ENCODE measurements at regions not wholly inside any gene's neighbourhood (a gene's known extent, or its start where the extent isn't known, plus 50 kb on each side); places are given as distances from the start of the nearest gene placed in this dataset.

GRCh38 chr6:7034055-7034454 lies 73.7 kb upstream of the RREB1 start:
- no peak overlapping the region for H3K27ac Mint-ChIP-seq
- peaks cover 0 to 3% of the 10 kb centered on the region in 2 donors for H3K4me1 Mint-ChIP-seq

GRCh38 chr6:7035837-7036249 lies 71.9 kb upstream of the RREB1 start:
- ATAC-seq (replicated peaks) = no peak
- no peak for DNase-seq
- Mint-ChIP-seq H3K9me3 (no peaks in the 10 kb centered on the region), H3K27ac (no peak overlapping the region), H3K36me3 (peaks cover 0 to 1% of the 10 kb centered on the region in 2 donors), H3K27me3 (peaks cover 0 to 4% of the 10 kb centered on the region in 2 donors), H3K4me3 (no peak overlapping the region), H3K4me1 (peaks cover 0 to 7% of the 10 kb centered on the region in 2 donors)

More at GRCh38 chr6:7034055-7034454, 73.7 kb upstream of the RREB1 start:
- peaks cover 0 to 4% of the 10 kb centered on the region in 2 donors for H3K27me3 Mint-ChIP-seq
- no peak overlapping the region for H3K4me3 Mint-ChIP-seq
- H3K36me3 Mint-ChIP-seq = peaks cover 0 to 1% of the 10 kb centered on the region in 2 donors
- DNase-seq (no peak), ATAC-seq (replicated peaks) (no peak)
- no peaks in the 10 kb centered on the region for H3K9me3 Mint-ChIP-seq

- no peaks in the 10 kb centered on the region for H3K36me3 Mint-ChIP-seq
- H3K9me3 Mint-ChIP-seq = no peaks in the 10 kb centered on the region
- H3K4me1 Mint-ChIP-seq = peaks cover 20 to 23% of the 10 kb centered on the region in 2 donors
- ATAC-seq (replicated peaks) = peak; percentile 96 to 98
- no peaks in the 10 kb centered on the region for H3K27me3 Mint-ChIP-seq
- DNase-seq = peak; percentile 24
- peak overlapping the region; percentile 46 to 63 for H3K4me3 Mint-ChIP-seq
- peak overlapping the region; percentile 92 for H3K27ac Mint-ChIP-seq
Observed at GRCh38 chr6:7041511-7042026, 66.2 kb upstream of the RREB1 start.

GRCh38 chr6:7042056-7042653 lies 65.6 kb upstream of the RREB1 start:
- no peaks in the 10 kb centered on the region for H3K9me3 Mint-ChIP-seq
- H3K27ac Mint-ChIP-seq = peak overlapping the region; percentile 92
- H3K4me3 Mint-ChIP-seq = peak overlapping the region; percentile 46 to 63
- H3K36me3 Mint-ChIP-seq = no peaks in the 10 kb centered on the region
- no peak for DNase-seq
- peaks cover 23 to 24% of the 10 kb centered on the region in 2 donors for H3K4me1 Mint-ChIP-seq
- ATAC-seq (replicated peaks) = peak in 1 of 2 donors; percentile 5
- H3K27me3 Mint-ChIP-seq = no peaks in the 10 kb centered on the region

GRCh38 chr6:7042654-7043545 lies 64.9 kb upstream of the RREB1 start:
- Mint-ChIP-seq H3K9me3 (no peaks in the 10 kb centered on the region), H3K36me3 (no peaks in the 10 kb centered on the region), H3K4me3 (no peak overlapping the region), H3K4me1 (peaks cover 23 to 30% of the 10 kb centered on the region in 2 donors), H3K27ac (peak overlapping the region; percentile 92), H3K27me3 (no peaks in the 10 kb centered on the region)
- ATAC-seq (replicated peaks) (no peak), DNase-seq (no peak)

- ATAC-seq (replicated peaks) = no peak
- Mint-ChIP-seq H3K9me3 (no peaks in the 10 kb centered on the region), H3K27me3 (no peaks in the 10 kb centered on the region), H3K27ac (no peak overlapping the region), H3K36me3 (no peaks in the 10 kb centered on the region), H3K4me1 (peaks cover 24 to 35% of the 10 kb centered on the region in 2 donors), H3K4me3 (no peak overlapping the region)
- DNase-seq = no peak
Observed at GRCh38 chr6:7045331-7045730, 62.4 kb upstream of the RREB1 start.

GRCh38 chr6:7045746-7046145 lies 62.0 kb upstream of the RREB1 start:
- no peak for ATAC-seq (replicated peaks)
- DNase-seq = no peak
- Mint-ChIP-seq H3K9me3 (no peaks in the 10 kb centered on the region), H3K4me1 (peaks cover 23 to 35% of the 10 kb centered on the region in 2 donors), H3K27me3 (no peaks in the 10 kb centered on the region), H3K27ac (no peak overlapping the region), H3K4me3 (no peak overlapping the region), H3K36me3 (no peaks in the 10 kb centered on the region)

GRCh38 chr6:7047128-7047527 lies 60.6 kb upstream of the RREB1 start:
- Mint-ChIP-seq H3K4me3 (no peak overlapping the region), H3K36me3 (no peaks in the 10 kb centered on the region), H3K27ac (no peak overlapping the region), H3K9me3 (no peaks in the 10 kb centered on the region), H3K4me1 (peaks cover 13 to 23% of the 10 kb centered on the region in 2 donors), H3K27me3 (no peaks in the 10 kb centered on the region)
- no peak for DNase-seq
- no peak for ATAC-seq (replicated peaks)

GRCh38 chr6:7047966-7048365 lies 59.8 kb upstream of the RREB1 start:
- H3K27ac Mint-ChIP-seq = no peak overlapping the region
- no peaks in the 10 kb centered on the region for H3K36me3 Mint-ChIP-seq
- no peaks in the 10 kb centered on the region for H3K9me3 Mint-ChIP-seq
- H3K4me3 Mint-ChIP-seq = no peak overlapping the region
- H3K4me1 Mint-ChIP-seq = peaks cover 10 to 21% of the 10 kb centered on the region in 2 donors
- no peak for DNase-seq
- ATAC-seq (replicated peaks) = no peak
- H3K27me3 Mint-ChIP-seq = no peaks in the 10 kb centered on the region

- ATAC-seq (replicated peaks) (no peak), DNase-seq (no peak)
- H3K27ac Mint-ChIP-seq = no peak overlapping the region
- H3K4me3 Mint-ChIP-seq = no peak overlapping the region
- H3K4me1 Mint-ChIP-seq = peaks cover 13 to 25% of the 10 kb centered on the region in 2 donors
- no peaks in the 10 kb centered on the region for H3K27me3 Mint-ChIP-seq
- no peaks in the 10 kb centered on the region for H3K9me3 Mint-ChIP-seq
- H3K36me3 Mint-ChIP-seq = no peaks in the 10 kb centered on the region
Observed at GRCh38 chr6:7048894-7049293, 58.9 kb upstream of the RREB1 start.

GRCh38 chr6:7050004-7050403 lies 57.8 kb upstream of the RREB1 start:
- Mint-ChIP-seq H3K27ac (no peak overlapping the region), H3K36me3 (no peaks in the 10 kb centered on the region), H3K4me3 (no peak overlapping the region), H3K4me1 (peaks cover 13 to 25% of the 10 kb centered on the region in 2 donors), H3K9me3 (no peaks in the 10 kb centered on the region), H3K27me3 (no peaks in the 10 kb centered on the region)
- ATAC-seq (replicated peaks) (no peak), DNase-seq (no peak)

GRCh38 chr6:7050872-7051779 lies 56.6 kb upstream of the RREB1 start:
- H3K27ac Mint-ChIP-seq = peak overlapping the region; percentile 42
- peak overlapping the region; percentile 69 to 84 for H3K4me3 Mint-ChIP-seq
- no peaks in the 10 kb centered on the region for H3K9me3 Mint-ChIP-seq
- H3K36me3 Mint-ChIP-seq = no peaks in the 10 kb centered on the region
- H3K4me1 Mint-ChIP-seq = peaks cover 13 to 25% of the 10 kb centered on the region in 2 donors
- peak; percentile 64 to 66 for ATAC-seq (replicated peaks)
- no peaks in the 10 kb centered on the region for H3K27me3 Mint-ChIP-seq
- DNase-seq = peak; percentile 20

- no peaks in the 10 kb centered on the region for H3K9me3 Mint-ChIP-seq
- no peaks in the 10 kb centered on the region for H3K27me3 Mint-ChIP-seq
- no peaks in the 10 kb centered on the region for H3K36me3 Mint-ChIP-seq
- H3K4me3 Mint-ChIP-seq = peak overlapping the region; percentile 78 to 84
- peak; percentile 73 to 82 for ATAC-seq (replicated peaks)
- H3K4me1 Mint-ChIP-seq = peaks cover 16 to 31% of the 10 kb centered on the region in 2 donors
- H3K27ac Mint-ChIP-seq = peak overlapping the region; percentile 37
- DNase-seq = peak; percentile 26
Observed at GRCh38 chr6:7051780-7052442, 55.9 kb upstream of the RREB1 start.

All from stimulated activated naive B cell treated with anti-CD40 and anti-IgM and Interleukin-4, amounts not matched to agents 10 μg/mL and 1 μg/mL and 100 μg/mL, for 72 hours (primary cell).